Caco-2 (cell line): ENCODE measurements at regions not wholly inside any gene's neighbourhood (a gene's known extent, or its start where the extent isn't known, plus 50 kb on each side); places are given as distances from the start of the nearest gene placed in this dataset.

ENCODE experiments used
- BruUV-seq: library from RNA; stranded (reverse); fragments of 400-500 nt; replicated peaks from 2 replicates; lab custom pipeline; 2021; lab: Mats Ljungman, UMichigan
- CTCF ChIA-PET: fragments of 300-600 bp; sonication (Branson Sonifier 250); formaldehyde crosslinking; loops from one replicate; lab custom pipeline; 2022; ENCODE audit warnings: antibody characterized with exemption; lab: Charles Lee
- POLR2A ChIA-PET: fragments of 300-600 bp; sonication (Branson Sonifier 250); formaldehyde crosslinking; loops from one replicate; lab custom pipeline; 2022; ENCODE audit warnings: antibody characterized with exemption; lab: Charles Lee
- DNase-seq, 2 experiments: peaks; one replicate each; pipeline versions ENCODE4 v3.0.0 to v3.0.0-alpha.2; 2020 to 2022
- H3K27me3 ChIP-seq: replicated peaks from 2 replicates; pipeline ENCODE4 v1.6.0; 2011; ENCODE audit warnings: low read length; ENCODE audit not compliant: control insufficient read depth, insufficient read depth
- H3K36me3 ChIP-seq: 2 replicates; pipeline ENCODE4 v1.5.1; 2011; ENCODE audit warnings: low read length; ENCODE audit not compliant: control insufficient read depth, insufficient read depth
- H3K4me1 ChIP-seq: fragments of 250-450 bp; sonication (Bioruptor Pico); 2 replicates; pipeline ENCODE4 v1.5.1; 2020; ENCODE audit warnings: mild to moderate bottlenecking
- H3K4me3 ChIP-seq: 2 replicates; pipeline ENCODE4 v1.5.1; 2011; ENCODE audit warnings: low read depth, mild to moderate bottlenecking, control low read depth, low read length
- H3K9me3 ChIP-seq: fragments of 250-450 bp; sonication (Bioruptor Pico); 2 replicates; pipeline ENCODE4 v1.5.1; 2020; ENCODE audit warnings: mild to moderate bottlenecking, moderate library complexity
- H3K27ac Mint-ChIP-seq: one replicate; pipeline ENCODE4 v1.8.0; 2022; ENCODE audit warnings: mixed read lengths; ENCODE audit not compliant: unreplicated experiment
- H3K27me3 Mint-ChIP-seq: one replicate; pipeline ENCODE4 v1.8.0; 2022; ENCODE audit warnings: mixed read lengths; ENCODE audit not compliant: insufficient read depth, unreplicated experiment
- H3K36me3 Mint-ChIP-seq: one replicate; pipeline ENCODE4 v1.8.0; 2022; ENCODE audit warnings: mild to moderate bottlenecking, mixed read lengths; ENCODE audit not compliant: insufficient read depth, unreplicated experiment
- H3K4me1 Mint-ChIP-seq: one replicate; pipeline ENCODE4 v1.8.0; 2022; ENCODE audit warnings: low read depth, mixed read lengths; ENCODE audit not compliant: unreplicated experiment
- H3K4me3 Mint-ChIP-seq: one replicate; pipeline ENCODE4 v1.8.0; 2022; ENCODE audit warnings: mild to moderate bottlenecking, moderate library complexity, mixed read lengths; ENCODE audit not compliant: unreplicated experiment
- H3K9me3 Mint-ChIP-seq: one replicate; pipeline ENCODE4 v1.8.0; 2022; ENCODE audit warnings: mixed read lengths; ENCODE audit not compliant: unreplicated experiment
- intact Hi-C: fragments of 100-400 bp; cut with micrococcal nuclease; formaldehyde crosslinking; loops from one replicate; pipeline ENCODE4 v1.10.0; 2022; ENCODE audit not compliant: unreplicated experiment
- TF ChIP-seq, protein P1 (sequence below), 2 experiments: fragments of 200-600 bp in 1 of 2; IDR thresholded peaks; 1 replicate in 1 of 2; 2 replicates in 1 of 2; pipeline versions ENCODE4 v1.5.1 to v1.8.0; 2011 to 2022; ENCODE audit warnings: antibody characterized with exemption in 1 of 2, control low read depth in 1 of 2, inconsistent platforms in 1 of 2, low read depth in 1 of 2, low read length in 1 of 2, mild to moderate bottlenecking in 1 of 2, moderate library complexity in 1 of 2; ENCODE audit not compliant: insufficient read depth in 1 of 2, severe bottlenecking in 1 of 2, unreplicated experiment in 1 of 2

- CTCF ChIA-PET: no interaction called here
- H3K4me1 ChIP-seq: peaks cover 7% of the 10 kb centered on the region; the same call in 1 of the 2 replicates
- no peaks in the 10 kb centered on the region for H3K27me3 Mint-ChIP-seq
- no peaks in the 10 kb centered on the region for H3K36me3 ChIP-seq
- no TSS peak for BruUV-seq
- H3K27ac Mint-ChIP-seq: peak overlapping the region; percentile 62
- peak; percentile 50 to 63 for DNase-seq
- H3K9me3 ChIP-seq: no peaks in the 10 kb centered on the region
- H3K9me3 Mint-ChIP-seq: no peaks in the 10 kb centered on the region
- TF ChIP-seq, protein P1, sequence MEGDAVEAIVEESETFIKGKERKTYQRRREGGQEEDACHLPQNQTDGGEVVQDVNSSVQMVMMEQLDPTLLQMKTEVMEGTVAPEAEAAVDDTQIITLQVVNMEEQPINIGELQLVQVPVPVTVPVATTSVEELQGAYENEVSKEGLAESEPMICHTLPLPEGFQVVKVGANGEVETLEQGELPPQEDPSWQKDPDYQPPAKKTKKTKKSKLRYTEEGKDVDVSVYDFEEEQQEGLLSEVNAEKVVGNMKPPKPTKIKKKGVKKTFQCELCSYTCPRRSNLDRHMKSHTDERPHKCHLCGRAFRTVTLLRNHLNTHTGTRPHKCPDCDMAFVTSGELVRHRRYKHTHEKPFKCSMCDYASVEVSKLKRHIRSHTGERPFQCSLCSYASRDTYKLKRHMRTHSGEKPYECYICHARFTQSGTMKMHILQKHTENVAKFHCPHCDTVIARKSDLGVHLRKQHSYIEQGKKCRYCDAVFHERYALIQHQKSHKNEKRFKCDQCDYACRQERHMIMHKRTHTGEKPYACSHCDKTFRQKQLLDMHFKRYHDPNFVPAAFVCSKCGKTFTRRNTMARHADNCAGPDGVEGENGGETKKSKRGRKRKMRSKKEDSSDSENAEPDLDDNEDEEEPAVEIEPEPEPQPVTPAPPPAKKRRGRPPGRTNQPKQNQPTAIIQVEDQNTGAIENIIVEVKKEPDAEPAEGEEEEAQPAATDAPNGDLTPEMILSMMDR (IDR thresholded peaks at IDR 0.05; ENCODE audit: insufficient read depth in 1 of 2, low read depth in 1 of 2, low read length in 1 of 2, severe bottlenecking in 1 of 2, unreplicated experiment in 1 of 2): no peak
- intact Hi-C loops: no loop called here
- no peaks in the 10 kb centered on the region for H3K27me3 ChIP-seq
- no peaks in the 10 kb centered on the region for H3K36me3 Mint-ChIP-seq
- peaks cover 17% of the 10 kb centered on the region for H3K4me1 Mint-ChIP-seq
- no peak overlapping the region for H3K4me3 ChIP-seq
- POLR2A ChIA-PET: no interaction called here
- H3K4me3 Mint-ChIP-seq: peak overlapping the region; percentile 52
Observed at GRCh38 chr22:27212617-27213177, 555.3 kb downstream of the MIAT start.

- Histone ChIP-seq H3K9me3 (no peaks in the 10 kb centered on the region), H3K36me3 (no peaks in the 10 kb centered on the region), H3K4me1 (peaks cover 7% of the 10 kb centered on the region; the same call in 1 of the 2 replicates), H3K27me3 (no peaks in the 10 kb centered on the region), H3K4me3 (no peak overlapping the region)
- no peaks in the 10 kb centered on the region for H3K9me3 Mint-ChIP-seq
- peaks cover 12% of the 10 kb centered on the region for H3K4me1 Mint-ChIP-seq
- TF ChIP-seq, protein P1 (IDR thresholded peaks at IDR 0.05; ENCODE audit: insufficient read depth in 1 of 2, low read depth in 1 of 2, low read length in 1 of 2, severe bottlenecking in 1 of 2, unreplicated experiment in 1 of 2): no peak
- no peak for DNase-seq
- no peaks in the 10 kb centered on the region for H3K36me3 Mint-ChIP-seq
- BruUV-seq: no TSS peak
- H3K27me3 Mint-ChIP-seq: no peaks in the 10 kb centered on the region
- POLR2A ChIA-PET: no interaction called here
- intact Hi-C loops: no loop called here
- H3K4me3 Mint-ChIP-seq: peak overlapping the region; percentile 52
- H3K27ac Mint-ChIP-seq: peak overlapping the region; percentile 62
- CTCF ChIA-PET: no interaction called here
Observed at GRCh38 chr22:27213294-27213693, 555.9 kb downstream of the MIAT start.

DNA sequence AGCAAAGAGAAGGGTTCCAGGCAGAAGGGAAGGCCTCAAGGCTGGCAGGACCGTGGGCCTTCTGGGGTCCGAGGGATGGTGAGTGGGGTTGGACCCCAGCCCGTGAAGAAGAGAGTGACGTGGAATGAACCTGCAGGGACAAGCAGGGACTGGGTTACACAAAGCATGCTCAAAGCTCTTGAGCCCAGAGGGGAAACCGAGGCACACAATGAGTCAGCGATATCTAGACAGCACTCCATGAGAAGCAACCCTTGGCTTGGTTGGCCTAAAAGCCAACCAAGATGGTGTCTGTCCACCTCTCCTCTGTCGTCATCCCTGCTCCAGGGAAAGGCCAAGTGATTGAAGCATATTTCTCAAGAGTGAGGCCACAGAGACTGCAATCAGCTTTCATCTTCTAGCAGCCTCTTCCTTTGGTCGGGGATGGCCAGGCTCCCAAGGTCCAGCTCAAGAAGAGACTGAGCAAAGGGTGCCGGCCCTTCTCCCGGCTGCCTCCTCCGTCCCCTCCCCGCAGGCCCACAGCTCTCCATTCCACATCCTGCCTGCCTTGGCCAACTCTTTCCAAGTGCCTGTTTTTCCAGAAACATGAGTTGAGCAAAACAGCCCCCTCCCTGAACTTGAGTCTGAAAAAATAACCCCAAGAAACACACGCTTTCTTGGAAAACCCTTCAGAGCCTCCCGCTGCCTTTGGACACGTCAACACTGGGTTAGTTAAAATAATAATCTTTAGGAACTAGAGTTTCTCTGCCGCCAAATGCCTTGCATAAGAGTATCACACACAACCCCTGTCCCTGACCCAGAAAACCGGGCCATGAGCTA lies 556.6 kb downstream of the MIAT start:
- Histone ChIP-seq H3K9me3 (no peaks in the 10 kb centered on the region), H3K4me1 (peaks cover 7% of the 10 kb centered on the region; the same call in 1 of the 2 replicates), H3K27me3 (no peaks in the 10 kb centered on the region), H3K4me3 (no peak overlapping the region), H3K36me3 (no peaks in the 10 kb centered on the region)
- ChIA-PET POLR2A (no interaction called here), CTCF (no interaction called here)
- TF ChIP-seq, protein P1 (IDR thresholded peaks at IDR 0.05; ENCODE audit: insufficient read depth in 1 of 2, low read depth in 1 of 2, low read length in 1 of 2, severe bottlenecking in 1 of 2, unreplicated experiment in 1 of 2): no peak
- Mint-ChIP-seq H3K27ac (no peak overlapping the region), H3K4me3 (no peak overlapping the region), H3K9me3 (no peaks in the 10 kb centered on the region), H3K4me1 (peaks cover 11% of the 10 kb centered on the region), H3K27me3 (no peaks in the 10 kb centered on the region), H3K36me3 (no peaks in the 10 kb centered on the region)
- BruUV-seq: no TSS peak
- intact Hi-C loops: no loop called here
- no peak for DNase-seq
